ENCODE measurements at regions not wholly inside any gene's neighbourhood (a gene's known extent, or its start where the extent isn't known, plus 50 kb on each side); places are given as distances from the start of the nearest gene placed in this dataset.
"Not testable (repeated sequence)": the region's sequence is repeated elsewhere in the genome, so short reads cannot be mapped to it uniquely, and the experiment has no call there.

- Histone ChIP-seq H3K27me3 (ENCODE audit: insufficient read depth in 3 of 3, low read length in 2 of 3) (no peaks in the 10 kb centered on the region), H3K9me3 (no peaks in the 10 kb centered on the region), H3K4me3 (no peak overlapping the region), H3K27ac (no peak overlapping the region), H3K36me3 (ENCODE audit: insufficient read depth in 1 of 2, low read depth in 1 of 2) (no peaks in the 10 kb centered on the region), H3K4me1 (no peaks in the 10 kb centered on the region)
- DNase-seq (no peak), ATAC-seq (no peak)
- 31 to 43% (median 37%) methylated on average over 5 of the region's 5 CpGs for WGBS, 3 donors
- TF ChIP-seq CTCF (IDR thresholded peaks at IDR 0.05): no peak
- intact Hi-C loops (cut with DNase I): no loop called here
Observed at GRCh38 chr5:171721464-171721863, 64.2 kb upstream of the SMIM23 start.

- ATAC-seq (no peak), DNase-seq (no peak)
- peaks cover 5% of the 10 kb centered on the region for H3K9me3 ChIP-seq
- no peaks in the 10 kb centered on the region for H3K36me3 ChIP-seq (ENCODE audit: insufficient read depth in 1 of 2, low read depth in 1 of 2)
- 25 to 30% (median 26%) methylated on average over 15 of the region's 15 CpGs for WGBS, 3 donors
- no peaks in the 10 kb centered on the region for H3K27me3 ChIP-seq (ENCODE audit: insufficient read depth in 3 of 3, low read length in 2 of 3)
- no peak overlapping the region for H3K27ac ChIP-seq
- no peak for TF ChIP-seq CTCF (IDR thresholded peaks at IDR 0.05)
- no peak overlapping the region for H3K4me3 ChIP-seq
- no peaks in the 10 kb centered on the region for H3K4me1 ChIP-seq
- intact Hi-C loops (cut with DNase I): no loop called here
Observed at GRCh38 chr5:171724468-171725204, 61.0 kb upstream of the SMIM23 start.

GRCh38 chr5:171725205-171725601 is 60.4 kb upstream of the SMIM23 start:
- WGBS, 3 donors: 49 to 74% (median 57%) methylated on average over 3 of the region's 3 CpGs
- Histone ChIP-seq H3K9me3 (peaks cover 5% of the 10 kb centered on the region), H3K4me3 (no peak overlapping the region), H3K36me3 (ENCODE audit: insufficient read depth in 1 of 2, low read depth in 1 of 2) (no peaks in the 10 kb centered on the region), H3K27ac (no peak overlapping the region), H3K27me3 (ENCODE audit: insufficient read depth in 3 of 3, low read length in 2 of 3) (no peaks in the 10 kb centered on the region), H3K4me1 (no peaks in the 10 kb centered on the region)
- DNase-seq: no peak
- no peak for TF ChIP-seq CTCF (IDR thresholded peaks at IDR 0.05)
- no peak for ATAC-seq
- intact Hi-C loops (cut with DNase I): no loop called here

GRCh38 chr5:171726819-171727218 is 58.8 kb upstream of the SMIM23 start:
- intact Hi-C loops (cut with DNase I); H3K27me3 ChIP-seq (ENCODE audit: insufficient read depth in 3 of 3, low read length in 2 of 3); H3K27ac ChIP-seq; H3K36me3 ChIP-seq (ENCODE audit: insufficient read depth in 1 of 2, low read depth in 1 of 2); H3K9me3 ChIP-seq; H3K4me1 ChIP-seq; DNase-seq; ATAC-seq; H3K4me3 ChIP-seq: not testable (repeated sequence)
- WGBS, 3 donors: 85 to 93% (median 93%) methylated on average over 2 of the region's 2 CpGs

GRCh38 chr5:171728686-171729085 is 56.9 kb upstream of the SMIM23 start:
- intact Hi-C loops (cut with DNase I): no loop called here
- Histone ChIP-seq H3K9me3 (peaks cover 5% of the 10 kb centered on the region), H3K36me3 (ENCODE audit: insufficient read depth in 1 of 2, low read depth in 1 of 2) (no peaks in the 10 kb centered on the region), H3K4me1 (no peaks in the 10 kb centered on the region), H3K27ac (no peak overlapping the region), H3K4me3 (no peak overlapping the region), H3K27me3 (ENCODE audit: insufficient read depth in 3 of 3, low read length in 2 of 3) (no peaks in the 10 kb centered on the region)
- DNase-seq: no peak
- WGBS, 3 donors: 72 to 85% (median 78%) methylated on average over 1 of the region's 1 CpG
- ATAC-seq: no peak
- TF ChIP-seq CTCF (IDR thresholded peaks at IDR 0.05): no peak
